ENCODE measurements at regions not wholly inside any gene's neighbourhood (a gene's known extent, or its start where the extent isn't known, plus 50 kb on each side); places are given as distances from the start of the nearest gene placed in this dataset.

GRCh38 chr6:21442874-21443273 is 150.7 kb upstream of the SOX4 start:
- peaks cover 18% of the 10 kb centered on the region for H3K4me1 Mint-ChIP-seq
- no peaks in the 10 kb centered on the region for H3K36me3 Mint-ChIP-seq
- DNase-seq, result no peak
- H3K4me3 Mint-ChIP-seq, result no peak overlapping the region
- H3K27me3 Mint-ChIP-seq, result peaks cover 6% of the 10 kb centered on the region
- CTCF ChIA-PET, result interaction anchor here (0.6 kb wide), 1 partner anchor 585 kb away, joined by 4 read pairs; no protein-coding TSS in a partner anchor
- H3K9me3 Mint-ChIP-seq, result no peaks in the 10 kb centered on the region
- H3K27ac Mint-ChIP-seq, result no peak overlapping the region

GRCh38 chr6:21444711-21445260 is 148.8 kb upstream of the SOX4 start:
- no peaks in the 10 kb centered on the region for H3K4me1 Mint-ChIP-seq
- H3K27me3 Mint-ChIP-seq, result peaks cover 6% of the 10 kb centered on the region

GRCh38 chr6:21447987-21448386 is 145.6 kb upstream of the SOX4 start:
- H3K9me3 Mint-ChIP-seq, result no peaks in the 10 kb centered on the region
- no peaks in the 10 kb centered on the region for H3K4me1 Mint-ChIP-seq
- H3K27ac Mint-ChIP-seq, result no peak overlapping the region
- H3K36me3 Mint-ChIP-seq, result no peaks in the 10 kb centered on the region
- peaks cover 6% of the 10 kb centered on the region for H3K27me3 Mint-ChIP-seq
- DNase-seq, result no peak
- CTCF ChIA-PET, result no interaction called here
- no peak overlapping the region for H3K4me3 Mint-ChIP-seq

More at GRCh38 chr6:21444711-21445260, 148.8 kb upstream of the SOX4 start:
- H3K36me3 Mint-ChIP-seq, result no peaks in the 10 kb centered on the region
- H3K27ac Mint-ChIP-seq, result no peak overlapping the region
- DNase-seq, result no peak
- CTCF ChIA-PET, result no interaction called here
- no peaks in the 10 kb centered on the region for H3K9me3 Mint-ChIP-seq
- H3K4me3 Mint-ChIP-seq, result no peak overlapping the region

GRCh38 chr6:21448485-21449109 is 145.0 kb upstream of the SOX4 start:
- H3K36me3 Mint-ChIP-seq, result no peaks in the 10 kb centered on the region
- no peaks in the 10 kb centered on the region for H3K4me1 Mint-ChIP-seq
- peaks cover 6% of the 10 kb centered on the region for H3K27me3 Mint-ChIP-seq
- CTCF ChIA-PET, result no interaction called here
- no peak for DNase-seq
- no peaks in the 10 kb centered on the region for H3K9me3 Mint-ChIP-seq
- no peak overlapping the region for H3K4me3 Mint-ChIP-seq
- no peak overlapping the region for H3K27ac Mint-ChIP-seq

- H3K9me3 Mint-ChIP-seq, result no peaks in the 10 kb centered on the region
- no peaks in the 10 kb centered on the region for H3K4me1 Mint-ChIP-seq
- no peaks in the 10 kb centered on the region for H3K36me3 Mint-ChIP-seq
- H3K27me3 Mint-ChIP-seq, result no peaks in the 10 kb centered on the region
- no peak for DNase-seq
- CTCF ChIA-PET, result no interaction called here
- no peak overlapping the region for H3K4me3 Mint-ChIP-seq
- no peak overlapping the region for H3K27ac Mint-ChIP-seq
These were observed 143.4 kb upstream of the SOX4 start for GRCh38 chr6:21450149-21450548.

GRCh38 chr6:21450628-21451027 is 142.9 kb upstream of the SOX4 start:
- H3K4me1 Mint-ChIP-seq, result no peaks in the 10 kb centered on the region
- no peaks in the 10 kb centered on the region for H3K9me3 Mint-ChIP-seq
- H3K4me3 Mint-ChIP-seq, result no peak overlapping the region
- H3K27ac Mint-ChIP-seq, result no peak overlapping the region
- no peaks in the 10 kb centered on the region for H3K27me3 Mint-ChIP-seq
- DNase-seq, result no peak
- CTCF ChIA-PET, result no interaction called here
- H3K36me3 Mint-ChIP-seq, result no peaks in the 10 kb centered on the region

- Mint-ChIP-seq H3K27ac (no peak overlapping the region), H3K4me3 (no peak overlapping the region), H3K36me3 (no peaks in the 10 kb centered on the region), H3K27me3 (no peaks in the 10 kb centered on the region), H3K4me1 (no peaks in the 10 kb centered on the region), H3K9me3 (no peaks in the 10 kb centered on the region)
- CTCF ChIA-PET, result no interaction called here
- no peak for DNase-seq
These were observed 142.0 kb upstream of the SOX4 start for GRCh38 chr6:21451546-21452013.

- H3K27ac Mint-ChIP-seq, result no peak overlapping the region
- H3K4me1 Mint-ChIP-seq, result no peaks in the 10 kb centered on the region
- no peaks in the 10 kb centered on the region for H3K36me3 Mint-ChIP-seq
- no peaks in the 10 kb centered on the region for H3K27me3 Mint-ChIP-seq
- DNase-seq, result no peak
- no peak overlapping the region for H3K4me3 Mint-ChIP-seq
- no peaks in the 10 kb centered on the region for H3K9me3 Mint-ChIP-seq
- CTCF ChIA-PET, result no interaction called here
These were observed 139.3 kb upstream of the SOX4 start for GRCh38 chr6:21454262-21454661.

GRCh38 chr6:21455071-21455470 is 138.5 kb upstream of the SOX4 start:
- no peak overlapping the region for H3K27ac Mint-ChIP-seq
- no peaks in the 10 kb centered on the region for H3K4me1 Mint-ChIP-seq
- no peaks in the 10 kb centered on the region for H3K27me3 Mint-ChIP-seq
- no peaks in the 10 kb centered on the region for H3K9me3 Mint-ChIP-seq
- no peak overlapping the region for H3K4me3 Mint-ChIP-seq
- no peaks in the 10 kb centered on the region for H3K36me3 Mint-ChIP-seq
- DNase-seq, result no peak
- CTCF ChIA-PET, result no interaction called here

GRCh38 chr6:21457647-21458046 is 135.9 kb upstream of the SOX4 start:
- DNase-seq, result no peak
- no peaks in the 10 kb centered on the region for H3K4me1 Mint-ChIP-seq
- no peaks in the 10 kb centered on the region for H3K27me3 Mint-ChIP-seq
- CTCF ChIA-PET, result no interaction called here
- H3K27ac Mint-ChIP-seq, result no peak overlapping the region
- no peak overlapping the region for H3K4me3 Mint-ChIP-seq
- no peaks in the 10 kb centered on the region for H3K36me3 Mint-ChIP-seq
- H3K9me3 Mint-ChIP-seq, result no peaks in the 10 kb centered on the region

- no peak overlapping the region for H3K27ac Mint-ChIP-seq
- CTCF ChIA-PET, result no interaction called here
- H3K4me3 Mint-ChIP-seq, result no peak overlapping the region
- H3K9me3 Mint-ChIP-seq, result no peaks in the 10 kb centered on the region
- H3K27me3 Mint-ChIP-seq, result no peaks in the 10 kb centered on the region
- H3K4me1 Mint-ChIP-seq, result no peaks in the 10 kb centered on the region
- no peak for DNase-seq
- no peaks in the 10 kb centered on the region for H3K36me3 Mint-ChIP-seq
These were observed 133.9 kb upstream of the SOX4 start for GRCh38 chr6:21459641-21460040.

- no peaks in the 10 kb centered on the region for H3K4me1 Mint-ChIP-seq
- H3K4me3 Mint-ChIP-seq, result no peak overlapping the region
- DNase-seq, result no peak
- H3K36me3 Mint-ChIP-seq, result no peaks in the 10 kb centered on the region
- H3K27ac Mint-ChIP-seq, result no peak overlapping the region
- H3K9me3 Mint-ChIP-seq, result no peaks in the 10 kb centered on the region
- H3K27me3 Mint-ChIP-seq, result no peaks in the 10 kb centered on the region
- CTCF ChIA-PET, result no interaction called here
These were observed 131.6 kb upstream of the SOX4 start for GRCh38 chr6:21461844-21462518.

- H3K9me3 Mint-ChIP-seq, result no peaks in the 10 kb centered on the region
- no peak overlapping the region for H3K27ac Mint-ChIP-seq
- no peaks in the 10 kb centered on the region for H3K36me3 Mint-ChIP-seq
- no peaks in the 10 kb centered on the region for H3K27me3 Mint-ChIP-seq
- no peak overlapping the region for H3K4me3 Mint-ChIP-seq
- CTCF ChIA-PET, result no interaction called here
- no peaks in the 10 kb centered on the region for H3K4me1 Mint-ChIP-seq
- no peak for DNase-seq
These were observed 131.1 kb upstream of the SOX4 start for GRCh38 chr6:21462519-21462852.

GRCh38 chr6:21467091-21467490 is 126.5 kb upstream of the SOX4 start:
- H3K4me1 Mint-ChIP-seq, result no peaks in the 10 kb centered on the region
- peaks cover 4% of the 10 kb centered on the region for H3K27me3 Mint-ChIP-seq
- H3K4me3 Mint-ChIP-seq, result no peak overlapping the region
- CTCF ChIA-PET, result no interaction called here
- no peaks in the 10 kb centered on the region for H3K36me3 Mint-ChIP-seq
- DNase-seq, result no peak
- no peak overlapping the region for H3K27ac Mint-ChIP-seq
- no peaks in the 10 kb centered on the region for H3K9me3 Mint-ChIP-seq

- Mint-ChIP-seq H3K27me3 (peaks cover 4% of the 10 kb centered on the region), H3K4me3 (no peak overlapping the region)
- CTCF ChIA-PET, result no interaction called here
These were observed 125.1 kb upstream of the SOX4 start for GRCh38 chr6:21468461-21468860.

More at GRCh38 chr6:21468461-21468860, 125.1 kb upstream of the SOX4 start:
- no peaks in the 10 kb centered on the region for H3K36me3 Mint-ChIP-seq
- no peak for DNase-seq
- no peak overlapping the region for H3K27ac Mint-ChIP-seq
- no peaks in the 10 kb centered on the region for H3K4me1 Mint-ChIP-seq
- no peaks in the 10 kb centered on the region for H3K9me3 Mint-ChIP-seq
